ENCODE measurements at regions not wholly inside any gene's neighbourhood (a gene's known extent, or its start where the extent isn't known, plus 50 kb on each side); places are given as distances from the start of the nearest gene placed in this dataset.
A peak's percentile ranks its signal among the peaks of the same experiment; 100 is the strongest.

DNA sequence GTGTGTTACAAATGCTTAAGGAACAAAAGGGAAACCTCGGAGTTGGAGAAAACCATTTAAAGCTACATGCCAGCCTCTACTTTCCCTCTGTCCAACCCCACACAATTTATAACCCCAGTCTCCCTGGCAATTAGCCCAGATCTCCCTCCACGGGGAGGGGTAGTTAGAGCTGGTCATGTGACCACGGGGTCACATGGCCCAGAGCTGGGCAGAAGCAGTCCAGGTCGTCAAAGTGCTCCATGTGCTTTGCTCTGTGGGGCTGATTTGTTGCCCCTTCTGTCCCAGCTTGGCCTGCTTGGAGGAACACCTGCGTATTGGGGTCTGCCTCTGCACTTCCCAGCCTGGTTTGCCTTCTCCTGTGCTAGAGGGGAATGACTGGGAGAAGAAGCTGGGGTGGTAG, 219.1 kb downstream of the RBM19 start:
- Histone ChIP-seq H3T11ph (ENCODE audit: low read length) (no peak overlapping the region), H2AK5ac (ENCODE audit: insufficient read length, low read length) (no peak overlapping the region), H2BK20ac (ENCODE audit: low read depth, low read length, poor library complexity, severe bottlenecking) (no peak overlapping the region), H4K91ac (ENCODE audit: insufficient read length, low read depth, low read length) (no peak overlapping the region), H2AFZ (ENCODE audit: low read length) (no peak overlapping the region), H3K9ac (ENCODE audit: extremely low read depth, insufficient read length, low read length) (no peak overlapping the region), H2BK12ac (ENCODE audit: insufficient read length, low read depth, low read length) (no peak overlapping the region), H3K14ac (ENCODE audit: insufficient read depth, low read length) (no peak overlapping the region; the same call in 1 of the 2 replicates), H3K23ac (ENCODE audit: insufficient read length, low read depth, low read length) (no peak overlapping the region), H2BK5ac (ENCODE audit: insufficient read length, low read length) (no peak overlapping the region), H4K5ac (ENCODE audit: insufficient read length, low read depth, low read length) (peak overlapping the region; percentile 4), H3K9me3 (ENCODE audit: control insufficient read depth, low read depth, low read length) (no peaks in the 10 kb centered on the region), H2BK120ac (ENCODE audit: low read depth, low read length, poor library complexity, severe bottlenecking) (no peak overlapping the region), H4K8ac (replicated peaks; ENCODE audit: insufficient read length, low read depth, low read length) (no peak overlapping the region), H3K56ac (ENCODE audit: insufficient read length, low read depth, low read length) (no peak overlapping the region), H2BK15ac (ENCODE audit: low read depth, low read length) (no peak overlapping the region), H3K18ac (ENCODE audit: insufficient read length, low read depth, low read length) (no peak overlapping the region), H3K4me2 (ENCODE audit: insufficient read depth, insufficient read length, low read length) (no peak overlapping the region), H3K79me1 (ENCODE audit: insufficient read depth, low read depth, low read length, poor library complexity, severe bottlenecking) (no peaks in the 10 kb centered on the region), H3K23me2 (ENCODE audit: insufficient read length, low read depth, low read length, poor library complexity, severe bottlenecking) (no peaks in the 10 kb centered on the region), H4K20me1 (ENCODE audit: control insufficient read depth, insufficient read depth, insufficient read length) (no peaks in the 10 kb centered on the region), H3K4ac (ENCODE audit: low read depth, low read length) (no peak overlapping the region), H3K27ac (ENCODE audit: insufficient read length, low read depth, low read length) (no peak overlapping the region), H3K79me2 (ENCODE audit: insufficient read depth, low read length) (no peaks in the 10 kb centered on the region), H3K4me1 (ENCODE audit: insufficient read depth, low read length) (no peaks in the 10 kb centered on the region), H3K27me3 (ENCODE audit: insufficient read depth, low read length) (peaks cover 9% of the 10 kb centered on the region; the same call in 1 of the 2 replicates)
- no CpG with 5 or more reads among the region's 5 CpGs for whole genome bisulfite sequencing (ENCODE audit: extremely low coverage, insufficient read length, low lambda C conversion rate)
- H3K36me3 Mint-ChIP-seq (ENCODE audit: insufficient read depth in 1 of 3, low read depth in 3 of 3) = peaks cover 6 to 19% (median 13%) of the 10 kb centered on the region in 3 experiments; a peak in 4 of 7 replicates
- no peak overlapping the region for H3K27ac Mint-ChIP-seq
- H3K4me3 Mint-ChIP-seq = no peak overlapping the region
- no peak for DNase-seq
- TF ChIP-seq, protein P1, sequence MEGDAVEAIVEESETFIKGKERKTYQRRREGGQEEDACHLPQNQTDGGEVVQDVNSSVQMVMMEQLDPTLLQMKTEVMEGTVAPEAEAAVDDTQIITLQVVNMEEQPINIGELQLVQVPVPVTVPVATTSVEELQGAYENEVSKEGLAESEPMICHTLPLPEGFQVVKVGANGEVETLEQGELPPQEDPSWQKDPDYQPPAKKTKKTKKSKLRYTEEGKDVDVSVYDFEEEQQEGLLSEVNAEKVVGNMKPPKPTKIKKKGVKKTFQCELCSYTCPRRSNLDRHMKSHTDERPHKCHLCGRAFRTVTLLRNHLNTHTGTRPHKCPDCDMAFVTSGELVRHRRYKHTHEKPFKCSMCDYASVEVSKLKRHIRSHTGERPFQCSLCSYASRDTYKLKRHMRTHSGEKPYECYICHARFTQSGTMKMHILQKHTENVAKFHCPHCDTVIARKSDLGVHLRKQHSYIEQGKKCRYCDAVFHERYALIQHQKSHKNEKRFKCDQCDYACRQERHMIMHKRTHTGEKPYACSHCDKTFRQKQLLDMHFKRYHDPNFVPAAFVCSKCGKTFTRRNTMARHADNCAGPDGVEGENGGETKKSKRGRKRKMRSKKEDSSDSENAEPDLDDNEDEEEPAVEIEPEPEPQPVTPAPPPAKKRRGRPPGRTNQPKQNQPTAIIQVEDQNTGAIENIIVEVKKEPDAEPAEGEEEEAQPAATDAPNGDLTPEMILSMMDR (conservative IDR thresholded peaks at IDR 0.05) = no peak
- peaks cover 89% of the 10 kb centered on the region for H3K27me3 Mint-ChIP-seq (ENCODE audit: low read depth)
- H3K4me1 Mint-ChIP-seq = no peaks in the 10 kb centered on the region; a peak in 1 of 4 replicates
- peaks cover 6 to 16% of the 10 kb centered on the region in 2 experiments for H3K9me3 Mint-ChIP-seq

Measured in H9 (cell line).